Astrocyte (in vitro differentiated cells and primary cell): ENCODE measurements at regions not wholly inside any gene's neighbourhood (a gene's known extent, or its start where the extent isn't known, plus 50 kb on each side); places are given as distances from the start of the nearest gene placed in this dataset.

Experiments used
- DNase-seq: peaks from one replicate; pipeline ENCODE4 v3.0.0-alpha.2; 2010; ENCODE audit warnings: low read depth
- FAIRE-seq: peaks from 2 replicates; lab custom pipeline; 2011; peaks lifted over from hg19 to GRCh38; lab: Jason Lieb, UNC
- H2AFZ ChIP-seq: 2 replicates; pipeline ENCODE4 v1.6.0; 2012; ENCODE audit warnings: low read depth, low read length, inconsistent platforms
- H3K27ac ChIP-seq: 2 replicates; pipeline ENCODE4 v1.5.1; 2011; ENCODE audit warnings: low read depth, low read length, inconsistent platforms
- H3K27me3 ChIP-seq: 2 replicates; pipeline ENCODE4 v1.6.0; 2011; ENCODE audit warnings: low read length, inconsistent platforms; ENCODE audit not compliant: insufficient read depth
- H3K36me3 ChIP-seq: 2 replicates; pipeline ENCODE4 v1.5.1; 2011; ENCODE audit warnings: low read length, inconsistent platforms; ENCODE audit not compliant: insufficient read depth
- H3K4me1 ChIP-seq: 2 replicates; pipeline ENCODE4 v1.5.1; 2011; ENCODE audit warnings: low read length, inconsistent platforms; ENCODE audit not compliant: insufficient read depth
- H3K4me2 ChIP-seq: 2 replicates; pipeline ENCODE4 v1.6.0; 2012; ENCODE audit warnings: low read length, inconsistent platforms
- H3K4me3 ChIP-seq: 2 replicates; pipeline ENCODE4 v1.5.1; 2011; ENCODE audit warnings: low read depth, mild to moderate bottlenecking, low read length, inconsistent platforms; ENCODE audit not compliant: insufficient read depth
- H3K79me2 ChIP-seq: 2 replicates; pipeline ENCODE4 v1.6.0; 2012; ENCODE audit warnings: mild to moderate bottlenecking, low read length, inconsistent platforms; ENCODE audit not compliant: insufficient read depth
- H3K9ac ChIP-seq: 2 replicates; pipeline ENCODE4 v1.6.0; 2012; ENCODE audit warnings: mild to moderate bottlenecking, low read length, inconsistent platforms
- H3K9me3 ChIP-seq: 2 replicates; pipeline ENCODE4 v1.5.1; 2012; ENCODE audit warnings: low read depth, mild to moderate bottlenecking, low read length, inconsistent platforms; ENCODE audit not compliant: insufficient read depth
- H4K20me1 ChIP-seq: 2 replicates; pipeline ENCODE4 v1.6.0; 2012; ENCODE audit warnings: low read length, inconsistent platforms; ENCODE audit not compliant: insufficient read depth
- H3K27ac Mint-ChIP-seq: one replicate; pipeline ENCODE4 v1.8.0; 2021; ENCODE audit warnings: mild to moderate bottlenecking, mixed read lengths; ENCODE audit not compliant: unreplicated experiment
- H3K27me3 Mint-ChIP-seq: one replicate; pipeline ENCODE4 v1.8.0; 2021; ENCODE audit warnings: low read depth, mixed read lengths; ENCODE audit not compliant: unreplicated experiment
- H3K36me3 Mint-ChIP-seq: one replicate; pipeline ENCODE4 v1.8.0; 2021; ENCODE audit warnings: low read depth, mixed read lengths; ENCODE audit not compliant: unreplicated experiment
- H3K4me1 Mint-ChIP-seq: one replicate; pipeline ENCODE4 v1.8.0; 2021; ENCODE audit warnings: low read depth, mixed read lengths; ENCODE audit not compliant: unreplicated experiment
- H3K4me3 Mint-ChIP-seq: one replicate; pipeline ENCODE4 v1.8.0; 2021; ENCODE audit warnings: mild to moderate bottlenecking, moderate library complexity, mixed read lengths; ENCODE audit not compliant: unreplicated experiment
- H3K9me3 Mint-ChIP-seq: one replicate; pipeline ENCODE4 v1.8.0; 2021; ENCODE audit warnings: mild to moderate bottlenecking, mixed read lengths; ENCODE audit not compliant: unreplicated experiment
- CTCF ChIP-seq: IDR thresholded peaks from 2 replicates; pipeline ENCODE4 v1.5.1; 2011; ENCODE audit warnings: low read depth, mild to moderate bottlenecking, inconsistent platforms, low read length, moderate library complexity; ENCODE audit not compliant: insufficient read depth
- EZH2 ChIP-seq: IDR thresholded peaks from 2 replicates; pipeline ENCODE4 v1.6.1; 2012; ENCODE audit warnings: mild to moderate bottlenecking, low read length, inconsistent platforms; ENCODE audit not compliant: insufficient read depth

GRCh38 chrX:7399373-7399772 lies 251.4 kb upstream of the PUDP start:
- FAIRE-seq = peak; percentile 39
- no peaks in the 10 kb centered on the region for H3K27me3 Mint-ChIP-seq
- H3K36me3 ChIP-seq = no peaks in the 10 kb centered on the region

GRCh38 chrX:7390441-7390840 lies 242.5 kb upstream of the PUDP start:
- H3K36me3 ChIP-seq = no peaks in the 10 kb centered on the region
- no peak overlapping the region for H3K27ac ChIP-seq
- no peak overlapping the region for H2AFZ ChIP-seq
- Mint-ChIP-seq H3K4me3 (no peak overlapping the region), H3K4me1 (peaks cover 3% of the 10 kb centered on the region), H3K36me3 (no peaks in the 10 kb centered on the region), H3K27me3 (no peaks in the 10 kb centered on the region), H3K27ac (no peak overlapping the region), H3K9me3 (no peaks in the 10 kb centered on the region)
- H3K4me1 ChIP-seq = no peaks in the 10 kb centered on the region
- H3K27me3 ChIP-seq = no peaks in the 10 kb centered on the region
- FAIRE-seq (no peak), DNase-seq (no peak)
- no peak overlapping the region for H3K4me2 ChIP-seq
- H4K20me1 ChIP-seq = no peaks in the 10 kb centered on the region
- H3K79me2 ChIP-seq = no peaks in the 10 kb centered on the region
- TF ChIP-seq EZH2 = no peak
- TF ChIP-seq CTCF = no peak
- no peak overlapping the region for H3K4me3 ChIP-seq
- H3K9ac ChIP-seq = no peak overlapping the region
- no peaks in the 10 kb centered on the region for H3K9me3 ChIP-seq

More at GRCh38 chrX:7399373-7399772, 251.4 kb upstream of the PUDP start:
- H3K4me1 ChIP-seq = no peaks in the 10 kb centered on the region
- no peak for TF ChIP-seq CTCF
- no peak for TF ChIP-seq EZH2
- Mint-ChIP-seq H3K4me1 (no peaks in the 10 kb centered on the region), H3K9me3 (peaks cover 2% of the 10 kb centered on the region), H3K36me3 (no peaks in the 10 kb centered on the region), H3K27ac (no peak overlapping the region), H3K4me3 (no peak overlapping the region)
- no peaks in the 10 kb centered on the region for H3K79me2 ChIP-seq
- no peak overlapping the region for H3K9ac ChIP-seq
- H3K27me3 ChIP-seq = no peaks in the 10 kb centered on the region
- H4K20me1 ChIP-seq = no peaks in the 10 kb centered on the region
- DNase-seq = no peak
- H3K27ac ChIP-seq = no peak overlapping the region
- no peak overlapping the region for H3K4me3 ChIP-seq
- no peak overlapping the region for H3K4me2 ChIP-seq
- H2AFZ ChIP-seq = no peak overlapping the region
- no peaks in the 10 kb centered on the region for H3K9me3 ChIP-seq

GRCh38 chrX:7389576-7389975 lies 241.6 kb upstream of the PUDP start:
- H3K36me3 Mint-ChIP-seq = no peaks in the 10 kb centered on the region
- H3K27me3 ChIP-seq = no peaks in the 10 kb centered on the region
- peak; percentile 90 for FAIRE-seq
- no peak overlapping the region for H3K4me3 Mint-ChIP-seq
- H3K9me3 Mint-ChIP-seq = no peaks in the 10 kb centered on the region
- H3K27ac ChIP-seq = no peak overlapping the region
- no peaks in the 10 kb centered on the region for H3K79me2 ChIP-seq
- H3K9ac ChIP-seq = no peak overlapping the region
- peaks cover 3% of the 10 kb centered on the region for H3K4me1 Mint-ChIP-seq
- no peak overlapping the region for H3K4me3 ChIP-seq
- no peaks in the 10 kb centered on the region for H3K4me1 ChIP-seq
- no peak for TF ChIP-seq EZH2
- TF ChIP-seq CTCF = no peak
- H3K27me3 Mint-ChIP-seq = no peaks in the 10 kb centered on the region
- H2AFZ ChIP-seq = no peak overlapping the region
- no peaks in the 10 kb centered on the region for H4K20me1 ChIP-seq
- no peak overlapping the region for H3K4me2 ChIP-seq
- H3K36me3 ChIP-seq = no peaks in the 10 kb centered on the region
- no peak for DNase-seq
- H3K27ac Mint-ChIP-seq = no peak overlapping the region
- no peaks in the 10 kb centered on the region for H3K9me3 ChIP-seq
